ENCODE measurements at regions not wholly inside any gene's neighbourhood (a gene's known extent, or its start where the extent isn't known, plus 50 kb on each side); places are given as distances from the start of the nearest gene placed in this dataset.

GRCh38 chr6:80403365-80403764, 296.9 kb downstream of the BCKDHB start:
- no peak for TF ChIP-seq CTCF (IDR thresholded peaks at IDR 0.05; ENCODE audit: poor library complexity, severe bottlenecking)
- TF ChIP-seq POLR2AphosphoS5 (IDR thresholded peaks at IDR 0.05): no peak
